Lung (tissue), 11 donors: ENCODE measurements at regions not wholly inside any gene's neighbourhood (a gene's known extent, or its start where the extent isn't known, plus 50 kb on each side); places are given as distances from the start of the nearest gene placed in this dataset.

Source experiments
- ATAC-seq: fragments of 200-7000 bp; cut with Tn5 transposase; one replicate; pipeline ENCODE4 v1.9.1; 2020; ENCODE audit warnings: moderate number of reproducible peaks; ENCODE audit not compliant: insufficient read depth, low FRiP score
- DNase-seq, 3 donors: peaks; one replicate each; pipeline ENCODE4 v3.0.0-alpha.2; 2013 to 2017
- H3K27ac ChIP-seq, 2 donors: one replicate each; pipeline ENCODE4 v1.5.1; 2013; ENCODE audit warnings: mild to moderate bottlenecking in 2 of 2, moderate library complexity in 2 of 2, control low read depth in 1 of 2, inconsistent platforms in 1 of 2, low read depth in 1 of 2, low read length in 1 of 2
- H3K27me3 ChIP-seq, 3 donors: one replicate each; pipeline ENCODE4 v1.5.1; 2013; ENCODE audit warnings: low read length in 2 of 3; ENCODE audit not compliant: control insufficient read depth in 3 of 3, insufficient read depth in 3 of 3
- H3K36me3 ChIP-seq, 4 donors: one replicate each; pipeline ENCODE4 v1.5.1; 2013; ENCODE audit warnings: low read length in 4 of 4, mild to moderate bottlenecking in 1 of 4, moderate library complexity in 1 of 4; ENCODE audit not compliant: control insufficient read depth in 4 of 4, insufficient read depth in 4 of 4
- H3K4me1 ChIP-seq, 5 donors: one replicate each; pipeline ENCODE4 v1.5.1; 2013; ENCODE audit warnings: low read length in 5 of 5, mild to moderate bottlenecking in 2 of 5, moderate library complexity in 1 of 5; ENCODE audit not compliant: control insufficient read depth in 5 of 5, insufficient read depth in 5 of 5
- H3K4me3 ChIP-seq: one replicate; pipeline ENCODE4 v1.5.1; 2013; ENCODE audit warnings: mild to moderate bottlenecking, control low read depth, moderate library complexity
- H3K9ac ChIP-seq, 2 donors: one replicate each; pipeline ENCODE4 v1.5.1; 2013; ENCODE audit warnings: low read length in 2 of 2, control low read depth in 1 of 2; ENCODE audit not compliant: insufficient read depth in 1 of 2
- H3K9me3 ChIP-seq, 4 donors: one replicate each; pipeline ENCODE4 v1.5.1; 2013; ENCODE audit warnings: low read length in 3 of 4, mild to moderate bottlenecking in 1 of 4, moderate library complexity in 1 of 4; ENCODE audit not compliant: control insufficient read depth in 4 of 4, insufficient read depth in 3 of 4
- CTCF ChIP-seq: IDR thresholded peaks from 2 replicates; pipeline ENCODE4 v1.5.1; 2012; ENCODE audit warnings: mild to moderate bottlenecking; ENCODE audit errors: control extremely low read depth, extremely low read depth
- WGBS, 2 donors: extraction: QIAGEN DNeasy Blood & Tissue Kit; methylation state at CpG; one replicate each; pipeline ENCODE4 v1.1.7; 2013; 5-methylcytosine and 5-hydroxymethylcytosine counted together
- donor health status: control.
- donor health status: control.
- donor health status: Bipolar disorder and iron deficiency.
- donor health status: healthy.
- donor health status: DM: yes; HTN: yes; CAD: no.

GRCh38 chr16:55144651-55145050 is 179.4 kb upstream of the IRX6 start:
- Histone ChIP-seq H3K36me3 (no peaks in the 10 kb centered on the region), H3K4me1 (no peaks in the 10 kb centered on the region), H3K27ac (no peak overlapping the region), H3K4me3 (no peak overlapping the region), H3K9me3 (no peaks in the 10 kb centered on the region), H3K9ac (no peak overlapping the region), H3K27me3 (no peaks in the 10 kb centered on the region)
- DNase-seq (no peak), ATAC-seq (no peak)
- WGBS, 2 donors, result 81 to 87% methylated on average over 3 of the region's 3 CpGs
- TF ChIP-seq CTCF, result no peak

GRCh38 chr16:55145771-55146603 is 178.0 kb upstream of the IRX6 start:
- Histone ChIP-seq H3K9ac (no peak overlapping the region), H3K27me3 (no peaks in the 10 kb centered on the region), H3K27ac (no peak overlapping the region), H3K4me1 (no peaks in the 10 kb centered on the region), H3K4me3 (no peak overlapping the region), H3K9me3 (no peaks in the 10 kb centered on the region), H3K36me3 (no peaks in the 10 kb centered on the region)
- TF ChIP-seq CTCF, result no peak
- WGBS, 2 donors, result 84% methylated on average over 2 of the region's 2 CpGs
- ATAC-seq (no peak), DNase-seq (no peak)

- TF ChIP-seq CTCF, result no peak
- no peak overlapping the region for H3K4me3 ChIP-seq
- peaks cover 0 to 2% (median 0%) of the 10 kb centered on the region in 3 donors for H3K27me3 ChIP-seq
- DNase-seq, result no peak
- no peaks in the 10 kb centered on the region for H3K9me3 ChIP-seq
- H3K36me3 ChIP-seq, result no peaks in the 10 kb centered on the region
- H3K4me1 ChIP-seq, result no peaks in the 10 kb centered on the region
- no peak overlapping the region for H3K9ac ChIP-seq
- 54 to 57% methylated on average over 7 of the region's 7 CpGs for WGBS, 2 donors
- no peak for ATAC-seq
- H3K27ac ChIP-seq, result no peak overlapping the region
Measured at GRCh38 chr16:55146966-55147365, 177.0 kb upstream of the IRX6 start.
